VCaP (cell line): ENCODE measurements at regions not wholly inside any gene's neighbourhood (a gene's known extent, or its start where the extent isn't known, plus 50 kb on each side); places are given as distances from the start of the nearest gene placed in this dataset.

Experiments used
- H3K27ac ChIP-seq: fragments of 450-650 bp; 2 replicates; pipeline ENCODE4 v1.5.1; 2017
- CTCF ChIP-seq: fragments of 450-650 bp; conservative IDR thresholded peaks from 2 replicates; pipeline ENCODE4 v1.5.1; 2017; ENCODE audit warnings: mild to moderate bottlenecking, moderate library complexity

- no peak for TF ChIP-seq CTCF
- no peak overlapping the region for H3K27ac ChIP-seq
These were observed 839.9 kb downstream of the LTN1 start for GRCh38 chr21:28152732-28153131.

- H3K27ac ChIP-seq: no peak overlapping the region
- TF ChIP-seq CTCF: no peak
These were observed 840.9 kb downstream of the LTN1 start for GRCh38 chr21:28151758-28152157.

GRCh38 chr21:28150778-28151177 lies 841.9 kb downstream of the LTN1 start:
- no peak for TF ChIP-seq CTCF
- H3K27ac ChIP-seq: no peak overlapping the region

- no peak for TF ChIP-seq CTCF
- no peak overlapping the region for H3K27ac ChIP-seq
These were observed 844.1 kb downstream of the LTN1 start for GRCh38 chr21:28148400-28149064.

- no peak for TF ChIP-seq CTCF
- no peak overlapping the region for H3K27ac ChIP-seq
These were observed 848.0 kb downstream of the LTN1 start for GRCh38 chr21:28144653-28145052.

GRCh38 chr21:28144089-28144488 lies 848.6 kb downstream of the LTN1 start:
- no peak overlapping the region for H3K27ac ChIP-seq
- no peak for TF ChIP-seq CTCF

GRCh38 chr21:28142697-28143096 lies 850.0 kb downstream of the LTN1 start:
- TF ChIP-seq CTCF: no peak
- no peak overlapping the region for H3K27ac ChIP-seq
